HUES48 (cell line): ENCODE measurements at regions not wholly inside any gene's neighbourhood (a gene's known extent, or its start where the extent isn't known, plus 50 kb on each side); places are given as distances from the start of the nearest gene placed in this dataset.

ENCODE experiments used
- H3K27ac ChIP-seq: one replicate; pipeline ENCODE4 v1.7.0; 2013; ENCODE audit warnings: low read depth, low read length, inconsistent platforms
- H3K27me3 ChIP-seq: 2 replicates; pipeline ENCODE4 v1.6.1; 2013; ENCODE audit warnings: mild to moderate bottlenecking, low read length; ENCODE audit not compliant: control insufficient read depth, insufficient read depth
- H3K36me3 ChIP-seq: 2 replicates; pipeline ENCODE4 v1.6.1; 2013; ENCODE audit warnings: low read length; ENCODE audit not compliant: control insufficient read depth, insufficient read depth
- H3K4me1 ChIP-seq: 2 replicates; pipeline ENCODE4 v1.6.1; 2013; ENCODE audit warnings: mild to moderate bottlenecking, low read length; ENCODE audit not compliant: control insufficient read depth, insufficient read depth
- H3K4me3 ChIP-seq: 2 replicates; pipeline ENCODE4 v1.5.1; 2013; ENCODE audit warnings: mild to moderate bottlenecking, low read depth, low read length
- H3K9ac ChIP-seq: 2 replicates; pipeline ENCODE4 v1.6.1; 2013; ENCODE audit warnings: mild to moderate bottlenecking, low read depth, low read length, moderate library complexity
- H3K9me3 ChIP-seq: 2 replicates; pipeline ENCODE4 v1.6.1; 2013; ENCODE audit warnings: low read length; ENCODE audit not compliant: control insufficient read depth, insufficient read depth

GRCh38 chr19:23520441-23520840, 125.2 kb upstream of the ZNF91 start:
- Histone ChIP-seq H3K4me3 (no peak overlapping the region; the same call in 1 of the 2 replicates), H3K9ac (no peak overlapping the region), H3K36me3 (no peaks in the 10 kb centered on the region), H3K27me3 (no peaks in the 10 kb centered on the region), H3K4me1 (no peaks in the 10 kb centered on the region), H3K9me3 (peaks cover 87% of the 10 kb centered on the region), H3K27ac (no peak overlapping the region)

DNA sequence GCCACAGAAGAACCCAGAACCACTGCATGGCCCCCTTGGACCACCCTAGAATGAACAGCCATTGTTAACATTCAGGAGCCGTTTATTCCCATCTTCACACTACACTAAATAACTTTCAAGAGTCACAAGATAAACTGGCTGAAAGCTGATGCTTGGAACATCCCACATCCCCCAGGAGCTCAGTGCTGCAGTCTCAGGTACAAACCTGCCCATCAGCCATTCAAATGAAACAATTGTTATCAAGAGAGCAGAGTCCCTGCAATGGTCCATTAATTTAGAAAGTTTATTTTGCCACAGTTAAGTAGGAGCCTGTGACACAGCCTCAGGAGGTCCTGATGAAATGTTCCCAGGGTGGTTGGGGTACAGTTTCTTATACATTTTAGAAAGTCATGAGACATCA, 123.8 kb upstream of the ZNF91 start:
- H3K36me3 ChIP-seq = no peaks in the 10 kb centered on the region
- no peaks in the 10 kb centered on the region for H3K27me3 ChIP-seq
- peaks cover 88% of the 10 kb centered on the region for H3K9me3 ChIP-seq
- H3K4me3 ChIP-seq = no peak overlapping the region
- no peak overlapping the region for H3K27ac ChIP-seq
- no peaks in the 10 kb centered on the region for H3K4me1 ChIP-seq
- H3K9ac ChIP-seq = no peak overlapping the region

DNA sequence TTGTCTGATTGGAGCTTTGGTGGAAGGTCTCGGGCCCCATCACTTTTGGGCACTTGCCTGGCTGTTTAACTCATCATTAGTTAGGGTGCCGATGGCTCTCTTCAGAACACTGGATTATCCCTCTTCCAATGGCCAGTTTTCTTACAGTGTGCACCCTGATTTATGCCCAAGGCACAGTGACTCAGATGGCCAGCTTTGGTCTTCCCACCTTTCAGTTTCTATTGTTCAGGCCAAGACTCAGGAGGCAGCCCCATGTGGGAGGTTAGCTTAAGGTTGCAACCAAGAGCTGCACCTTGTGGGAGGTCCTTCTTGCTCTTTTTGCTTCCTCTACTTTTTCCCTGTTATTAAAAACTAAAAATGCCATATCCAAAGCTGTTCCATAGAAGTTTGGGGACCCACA, 121.0 kb upstream of the ZNF91 start:
- Histone ChIP-seq H3K36me3 (no peaks in the 10 kb centered on the region), H3K27me3 (no peaks in the 10 kb centered on the region), H3K9me3 (peaks cover 87% of the 10 kb centered on the region), H3K4me3 (no peak overlapping the region), H3K9ac (no peak overlapping the region), H3K27ac (no peak overlapping the region), H3K4me1 (no peaks in the 10 kb centered on the region)

DNA sequence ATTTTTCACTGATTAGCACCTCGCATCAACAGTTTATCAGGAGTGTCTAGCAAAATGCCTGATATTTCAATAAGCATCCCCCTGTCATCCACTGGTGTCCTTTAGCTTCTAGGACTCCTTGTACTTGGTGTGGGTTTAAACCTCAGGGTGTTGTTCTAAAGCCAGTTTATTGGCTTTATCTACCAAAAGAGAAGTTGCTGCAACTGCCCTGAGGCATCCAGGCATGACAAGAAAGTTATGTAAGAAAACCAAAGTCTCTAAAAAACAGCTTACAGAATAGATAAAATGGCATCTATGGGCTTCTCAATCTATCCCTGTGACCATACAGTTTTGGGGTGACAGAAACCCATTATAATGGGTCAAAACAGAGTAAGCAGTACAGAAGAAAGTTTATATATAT, 120.3 kb upstream of the ZNF91 start:
- Histone ChIP-seq H3K9ac (no peak overlapping the region), H3K4me3 (no peak overlapping the region), H3K4me1 (no peaks in the 10 kb centered on the region), H3K36me3 (no peaks in the 10 kb centered on the region), H3K27me3 (no peaks in the 10 kb centered on the region), H3K9me3 (peaks cover 85% of the 10 kb centered on the region), H3K27ac (no peak overlapping the region)

- Histone ChIP-seq H3K27me3 (no peaks in the 10 kb centered on the region), H3K4me3 (no peak overlapping the region), H3K36me3 (no peaks in the 10 kb centered on the region), H3K9ac (no peak overlapping the region), H3K27ac (no peak overlapping the region), H3K4me1 (no peaks in the 10 kb centered on the region), H3K9me3 (peaks cover 87% of the 10 kb centered on the region)
These were observed 117.1 kb upstream of the ZNF91 start for GRCh38 chr19:23512151-23512925.

- Histone ChIP-seq H3K4me3 (no peak overlapping the region), H3K36me3 (no peaks in the 10 kb centered on the region), H3K27me3 (no peaks in the 10 kb centered on the region), H3K9me3 (peaks cover 88% of the 10 kb centered on the region), H3K9ac (no peak overlapping the region), H3K27ac (no peak overlapping the region), H3K4me1 (no peaks in the 10 kb centered on the region)
These were observed 114.6 kb upstream of the ZNF91 start for GRCh38 chr19:23509686-23510450.

DNA sequence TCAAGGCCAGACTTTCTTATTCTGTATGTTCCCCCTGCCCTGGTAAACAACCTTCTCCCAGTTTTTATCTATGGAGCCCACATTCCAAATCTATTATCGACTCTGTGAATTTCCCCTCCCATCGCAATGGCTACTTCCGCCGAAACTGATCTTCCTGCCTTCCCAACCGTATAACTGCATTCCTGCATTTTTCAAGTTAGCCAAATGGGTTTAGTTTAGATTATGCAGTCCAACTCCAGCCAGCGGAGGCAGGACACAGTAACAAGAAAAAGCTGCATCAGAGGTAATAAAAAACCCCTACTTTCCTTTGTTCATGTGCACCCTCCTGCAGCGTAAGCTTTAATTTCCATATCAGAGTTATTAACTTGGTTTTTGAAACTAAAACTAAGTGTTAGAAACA, 112.2 kb upstream of the ZNF91 start:
- peaks cover 83% of the 10 kb centered on the region for H3K9me3 ChIP-seq
- no peak overlapping the region; the same call in 1 of the 2 replicates for H3K4me3 ChIP-seq
- no peaks in the 10 kb centered on the region for H3K4me1 ChIP-seq
- no peak overlapping the region for H3K9ac ChIP-seq
- H3K36me3 ChIP-seq = no peaks in the 10 kb centered on the region
- H3K27ac ChIP-seq = no peak overlapping the region
- H3K27me3 ChIP-seq = no peaks in the 10 kb centered on the region

DNA sequence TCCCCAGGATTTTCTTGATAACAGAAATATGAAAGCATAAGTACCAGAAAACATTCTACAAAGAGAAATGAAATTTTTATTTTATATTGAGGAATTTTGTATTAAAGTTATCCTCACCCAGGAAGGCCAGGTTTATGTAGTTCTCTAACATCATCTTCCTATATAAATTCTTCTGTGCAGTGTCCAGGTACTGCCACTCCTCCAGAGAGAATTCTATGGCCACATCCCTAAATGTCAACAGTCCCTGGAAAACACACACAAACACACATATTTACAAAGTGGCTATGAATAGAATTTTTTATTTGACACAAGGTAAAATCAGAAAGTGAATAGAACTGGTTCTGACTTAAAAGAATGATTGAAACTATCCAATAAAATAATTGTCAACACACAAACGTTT, 110.5 kb upstream of the ZNF91 start:
- Histone ChIP-seq H3K4me3 (no peak overlapping the region), H3K27me3 (no peaks in the 10 kb centered on the region), H3K4me1 (no peaks in the 10 kb centered on the region), H3K9ac (no peak overlapping the region), H3K9me3 (peaks cover 76% of the 10 kb centered on the region), H3K36me3 (no peaks in the 10 kb centered on the region), H3K27ac (no peak overlapping the region)

- Histone ChIP-seq H3K4me3 (no peak overlapping the region), H3K9ac (no peak overlapping the region), H3K4me1 (no peaks in the 10 kb centered on the region), H3K27me3 (no peaks in the 10 kb centered on the region), H3K36me3 (no peaks in the 10 kb centered on the region), H3K27ac (no peak overlapping the region), H3K9me3 (peaks cover 79% of the 10 kb centered on the region)
These were observed 87.6 kb upstream of the ZNF91 start for GRCh38 chr19:23482829-23483228.

DNA sequence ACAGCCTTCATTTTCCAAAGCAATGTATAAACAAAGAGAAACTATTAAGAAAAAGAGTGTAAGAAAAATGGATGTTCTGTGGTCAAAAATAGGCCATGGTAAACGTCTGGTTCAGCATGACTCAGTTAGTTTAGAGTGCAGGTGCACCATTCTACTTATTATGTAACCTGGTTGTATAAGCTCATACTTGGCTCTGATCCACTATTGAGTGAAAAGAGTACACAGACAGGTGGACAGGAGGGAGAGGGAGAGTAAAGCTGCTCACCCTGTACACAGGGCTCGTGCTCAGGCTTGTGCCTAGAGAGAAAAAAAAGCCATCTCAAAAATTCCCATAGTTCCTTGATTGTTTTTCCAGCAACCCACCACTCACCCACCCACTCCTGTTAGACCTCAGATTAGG, 85.8 kb upstream of the ZNF91 start:
- H3K9ac ChIP-seq = no peak overlapping the region
- no peaks in the 10 kb centered on the region for H3K36me3 ChIP-seq
- H3K27ac ChIP-seq = no peak overlapping the region
- no peaks in the 10 kb centered on the region for H3K4me1 ChIP-seq
- no peaks in the 10 kb centered on the region for H3K27me3 ChIP-seq
- H3K9me3 ChIP-seq = peaks cover 88% of the 10 kb centered on the region
- no peak overlapping the region for H3K4me3 ChIP-seq

DNA sequence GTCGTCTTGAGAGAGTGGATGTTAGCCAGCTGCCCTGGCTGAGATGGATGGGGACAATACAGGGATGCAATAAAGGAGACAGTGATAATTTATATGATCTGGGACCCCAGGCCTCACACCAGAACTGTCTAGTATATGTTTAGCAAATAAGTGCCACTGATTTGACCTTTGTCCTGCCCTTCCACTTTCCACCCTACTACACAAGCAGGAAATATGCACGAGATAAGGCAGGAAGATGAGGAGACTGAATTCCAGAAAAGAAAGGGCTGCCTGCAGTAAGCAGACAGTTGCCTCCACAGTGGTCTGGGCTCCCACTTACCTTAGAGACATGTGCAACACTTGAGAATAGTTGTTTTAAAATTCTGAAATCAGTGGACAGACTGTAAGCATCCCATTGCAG, 80.2 kb upstream of the ZNF91 start:
- Histone ChIP-seq H3K36me3 (no peaks in the 10 kb centered on the region), H3K9me3 (peaks cover 88% of the 10 kb centered on the region), H3K27ac (no peak overlapping the region)

More for the DNA sequence above, 80.2 kb upstream of the ZNF91 start:
- Histone ChIP-seq H3K27me3 (no peaks in the 10 kb centered on the region), H3K9ac (no peak overlapping the region), H3K4me3 (no peak overlapping the region), H3K4me1 (no peaks in the 10 kb centered on the region)
